GM12878 (cell line): ENCODE measurements at regions not wholly inside any gene's neighbourhood (a gene's known extent, or its start where the extent isn't known, plus 50 kb on each side); places are given as distances from the start of the nearest gene placed in this dataset.

Source experiments
- ATF2 ChIP-seq: IDR thresholded peaks from 2 replicates; pipeline ENCODE4 v1.6.1; 2012; ENCODE audit warnings: low read length, inconsistent platforms
- BHLHE40 ChIP-seq, 2 experiments: fragments of 450-650 bp in 1 of 2; IDR thresholded peaks; 2 replicates each; pipeline ENCODE4 v1.6.1; 2011 to 2017; ENCODE audit warnings: low read depth in 2 of 2, borderline replicate concordance in 1 of 2, improper control_type of control experiment in 1 of 2, low read length in 1 of 2, mild to moderate bottlenecking in 1 of 2
- EED ChIP-seq: sonication (generic); IDR thresholded peaks from 2 replicates; pipeline ENCODE4 v1.6.1; 2016; ENCODE audit warnings: antibody characterized with exemption, low read depth
- ETV6 ChIP-seq, 2 experiments: fragments of 450-650 bp in 1 of 2; IDR thresholded peaks in 1 of 2; conservative IDR thresholded peaks in 1 of 2; 2 replicates each; pipeline ENCODE4 v1.6.1; 2014; ENCODE audit warnings: antibody characterized with exemption in 1 of 2, borderline replicate concordance in 1 of 2, low read depth in 1 of 2, mild to moderate bottlenecking in 1 of 2, moderate library complexity in 1 of 2
- FOS ChIP-seq: IDR thresholded peaks from 3 replicates; pipeline ENCODE4 v1.6.1; 2011; ENCODE audit warnings: borderline replicate concordance; ENCODE audit not compliant: insufficient read length; ENCODE audit errors: extremely low read depth
- IRF3 ChIP-seq: fragments of 450-650 bp; IDR thresholded peaks from 2 replicates; pipeline ENCODE4 v1.6.1; 2014; ENCODE audit warnings: mild to moderate bottlenecking
- MXI1 ChIP-seq: fragments of 150-350 bp; IDR thresholded peaks from 2 replicates; pipeline ENCODE4 v1.6.1; 2011; ENCODE audit warnings: low read depth, mild to moderate bottlenecking, inconsistent platforms, low read length, improper control_type of control experiment
- POLR2AphosphoS5 ChIP-seq: IDR thresholded peaks from 2 replicates; pipeline ENCODE4 v1.6.1; 2011; ENCODE audit warnings: mild to moderate bottlenecking, low read length, inconsistent platforms
- RELB ChIP-seq: fragments of 450-650 bp; IDR thresholded peaks from 2 replicates; pipeline ENCODE4 v1.6.1; 2017; ENCODE audit warnings: low read depth, mild to moderate bottlenecking, moderate library complexity
- REST ChIP-seq: IDR thresholded peaks from 2 replicates; pipeline ENCODE4 v1.6.1; 2012; ENCODE audit warnings: mild to moderate bottlenecking, low read depth, low read length
- RUNX3 ChIP-seq: IDR thresholded peaks from 2 replicates; pipeline ENCODE4 v1.6.1; 2012; ENCODE audit warnings: low read length, inconsistent platforms
- SPI1 ChIP-seq: IDR thresholded peaks from 2 replicates; pipeline ENCODE4 v1.6.1; 2011; ENCODE audit warnings: low read depth, mild to moderate bottlenecking, low read length, moderate library complexity, borderline replicate concordance; ENCODE audit not compliant: insufficient read depth
- SREBF2 ChIP-seq: IDR thresholded peaks from 2 replicates; pipeline ENCODE4 v1.6.1; 2012; ENCODE audit warnings: mild to moderate bottlenecking, low read length
- YBX1 ChIP-seq: fragments of 450-650 bp; IDR thresholded peaks from 2 replicates; pipeline ENCODE4 v1.6.1; 2016; ENCODE audit warnings: antibody characterized with exemption
- ZNF274 ChIP-seq: IDR thresholded peaks from one replicate; pipeline ENCODE4 v1.8.0; 2011; ENCODE audit not compliant: insufficient read length, insufficient read depth
- TF ChIP-seq, protein P1 (sequence below): fragments of 450-650 bp; IDR thresholded peaks from 2 replicates; pipeline ENCODE4 v1.6.1; 2016; ENCODE audit warnings: mild to moderate bottlenecking
- TF ChIP-seq, protein P2 (sequence below): fragments of 450-650 bp; formaldehyde crosslinking; IDR thresholded peaks from 2 replicates; pipeline ENCODE4 v1.4.0; 2022; ENCODE audit warnings: mild to moderate bottlenecking, moderate library complexity

GRCh38 chr14:71400871-71401321 lies 493.6 kb downstream of the PCNX1 start (continued):
- TF ChIP-seq ETV6 (conservative IDR thresholded peaks at IDR 0.05 in 1 of 2, IDR thresholded peaks at IDR 0.05 in 1 of 2; ENCODE audit: borderline replicate concordance in 1 of 2, low read depth in 1 of 2), result peak in 1 of 2 experiments; percentile 24; a peak in 1 of 4 replicates
- TF ChIP-seq FOS, result no peak
- TF ChIP-seq ATF2, result no peak; the same call in 1 of the 2 replicates
- peak; percentile 66 for TF ChIP-seq RUNX3
- TF ChIP-seq YBX1, result no peak
- TF ChIP-seq REST, result no peak
- TF ChIP-seq, protein P1, sequence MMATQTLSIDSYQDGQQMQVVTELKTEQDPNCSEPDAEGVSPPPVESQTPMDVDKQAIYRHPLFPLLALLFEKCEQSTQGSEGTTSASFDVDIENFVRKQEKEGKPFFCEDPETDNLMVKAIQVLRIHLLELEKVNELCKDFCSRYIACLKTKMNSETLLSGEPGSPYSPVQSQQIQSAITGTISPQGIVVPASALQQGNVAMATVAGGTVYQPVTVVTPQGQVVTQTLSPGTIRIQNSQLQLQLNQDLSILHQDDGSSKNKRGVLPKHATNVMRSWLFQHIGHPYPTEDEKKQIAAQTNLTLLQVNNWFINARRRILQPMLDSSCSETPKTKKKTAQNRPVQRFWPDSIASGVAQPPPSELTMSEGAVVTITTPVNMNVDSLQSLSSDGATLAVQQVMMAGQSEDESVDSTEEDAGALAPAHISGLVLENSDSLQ, result 0 out of 2 replicates have a peak, but pooled peaks have one; percentile 7
- no peak for TF ChIP-seq MXI1
- no peak for TF ChIP-seq BHLHE40 (IDR thresholded peaks at IDR 0.05; ENCODE audit: borderline replicate concordance in 1 of 2, low read depth in 2 of 2, low read length in 1 of 2)
- TF ChIP-seq POLR2AphosphoS5, result peak; percentile 66; the same call in 1 of the 2 replicates
- TF ChIP-seq IRF3, result no peak
- TF ChIP-seq, protein P2, sequence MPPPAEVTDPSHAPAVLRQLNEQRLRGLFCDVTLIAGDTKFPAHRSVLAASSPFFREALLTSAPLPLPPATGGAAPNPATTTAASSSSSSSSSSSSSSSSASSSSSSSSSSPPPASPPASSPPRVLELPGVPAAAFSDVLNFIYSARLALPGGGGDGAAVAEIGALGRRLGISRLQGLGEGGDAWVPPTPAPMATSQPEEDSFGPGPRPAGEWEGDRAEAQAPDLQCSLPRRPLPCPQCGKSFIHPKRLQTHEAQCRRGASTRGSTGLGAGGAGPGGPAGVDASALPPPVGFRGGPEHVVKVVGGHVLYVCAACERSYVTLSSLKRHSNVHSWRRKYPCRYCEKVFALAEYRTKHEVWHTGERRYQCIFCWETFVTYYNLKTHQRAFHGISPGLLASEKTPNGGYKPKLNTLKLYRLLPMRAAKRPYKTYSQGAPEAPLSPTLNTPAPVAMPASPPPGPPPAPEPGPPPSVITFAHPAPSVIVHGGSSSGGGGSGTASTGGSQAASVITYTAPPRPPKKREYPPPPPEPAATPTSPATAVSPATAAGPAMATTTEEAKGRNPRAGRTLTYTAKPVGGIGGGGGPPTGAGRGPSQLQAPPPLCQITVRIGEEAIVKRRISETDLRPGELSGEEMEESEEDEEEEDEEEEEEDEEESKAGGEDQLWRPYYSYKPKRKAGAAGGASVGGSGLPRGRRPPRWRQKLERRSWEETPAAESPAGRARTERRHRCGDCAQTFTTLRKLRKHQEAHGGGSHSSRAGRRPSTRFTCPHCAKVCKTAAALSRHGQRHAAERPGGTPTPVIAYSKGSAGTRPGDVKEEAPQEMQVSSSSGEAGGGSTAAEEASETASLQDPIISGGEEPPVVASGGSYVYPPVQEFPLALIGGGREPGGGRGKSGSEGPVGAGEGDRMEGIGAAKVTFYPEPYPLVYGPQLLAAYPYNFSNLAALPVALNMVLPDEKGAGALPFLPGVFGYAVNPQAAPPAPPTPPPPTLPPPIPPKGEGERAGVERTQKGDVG, result no peak
- no peak for TF ChIP-seq ZNF274
- peak; percentile 60; the same call in 1 of the 2 replicates for TF ChIP-seq SPI1
- no peak for TF ChIP-seq SREBF2
- peak; percentile 55; the same call in 1 of the 2 replicates for TF ChIP-seq RELB
- TF ChIP-seq EED, result peak; percentile 40; the same call in 1 of the 2 replicates
